IPS-NIHi11 (cell line): ENCODE measurements at regions not wholly inside any gene's neighbourhood (a gene's known extent, or its start where the extent isn't known, plus 50 kb on each side); places are given as distances from the start of the nearest gene placed in this dataset.
"Not testable (repeated sequence)": the region's sequence is repeated elsewhere in the genome, so short reads cannot be mapped to it uniquely, and the experiment has no call there.

Experiments
- DNase-seq: peaks from one replicate; pipeline ENCODE4 v3.0.0; 2012; ENCODE audit warnings: mixed read lengths, low spot score

GRCh38 chr20:17836303-17836861, 132.2 kb downstream of the SNX5 start:
- DNase-seq: no peak

GRCh38 chr20:17835934-17836300, 132.7 kb downstream of the SNX5 start:
- DNase-seq: no peak

GRCh38 chr20:17835240-17835933, 133.2 kb downstream of the SNX5 start:
- DNase-seq: no peak

- no peak for DNase-seq
Observed at GRCh38 chr20:17834804-17835203, 133.8 kb downstream of the SNX5 start.

- DNase-seq: no peak
Observed at GRCh38 chr20:17833036-17833674, 133.4 kb downstream of the BANF2 start.

- DNase-seq: no peak
Observed at GRCh38 chr20:17832236-17832915, 132.6 kb downstream of the BANF2 start.

- DNase-seq: no peak
Observed at GRCh38 chr20:17828598-17829144, 128.9 kb downstream of the BANF2 start.

GRCh38 chr20:17827759-17828559, 128.2 kb downstream of the BANF2 start:
- DNase-seq: no peak

GRCh38 chr20:17827079-17827478, 127.3 kb downstream of the BANF2 start:
- no peak for DNase-seq

GRCh38 chr20:17825960-17826843, 126.4 kb downstream of the BANF2 start:
- no peak for DNase-seq

- no peak for DNase-seq
Observed at GRCh38 chr20:17825252-17825959, 125.6 kb downstream of the BANF2 start.

- no peak for DNase-seq
Observed at GRCh38 chr20:17824676-17825251, 125.0 kb downstream of the BANF2 start.

- no peak for DNase-seq
Observed at GRCh38 chr20:17823409-17824144, 123.8 kb downstream of the BANF2 start.

- no peak for DNase-seq
Observed at GRCh38 chr20:17822540-17823408, 123.0 kb downstream of the BANF2 start.

GRCh38 chr20:17822039-17822438, 122.3 kb downstream of the BANF2 start:
- DNase-seq: no peak

- not testable (repeated sequence) for DNase-seq
Observed at GRCh38 chr20:17821606-17822005, 121.8 kb downstream of the BANF2 start.

- DNase-seq: no peak
Observed at GRCh38 chr20:17819395-17820093, 119.8 kb downstream of the BANF2 start.
